Cardiac muscle cell (in vitro differentiated cells and primary cell): ENCODE measurements at regions not wholly inside any gene's neighbourhood (a gene's known extent, or its start where the extent isn't known, plus 50 kb on each side); places are given as distances from the start of the nearest gene placed in this dataset.

ENCODE experiments used
- DNase-seq, 2 donors: peaks; one replicate each; pipeline versions ENCODE4 v3.0.0 to v3.0.0-alpha.2; 2010 to 2017; ENCODE audit warnings: low read depth in 1 of 2, low spot score in 1 of 2
- H3K27ac ChIP-seq: fragments of 200-600 bp; sonication (generic); 2 replicates; pipeline ENCODE4 v1.5.1; 2016
- H3K27me3 ChIP-seq: fragments of 200-600 bp; sonication (generic); 2 replicates; pipeline ENCODE4 v1.6.0; 2016; ENCODE audit warnings: control low read depth
- H3K36me3 ChIP-seq: fragments of 200-600 bp; sonication (generic); 2 replicates; pipeline ENCODE4 v1.5.1; 2016; ENCODE audit warnings: control low read depth
- H3K4me1 ChIP-seq: fragments of 200-600 bp; sonication (generic); 2 replicates; pipeline ENCODE4 v1.8.1; 2017; ENCODE audit warnings: low read depth, mild to moderate bottlenecking, mixed run types
- H3K4me3 ChIP-seq: fragments of 200-600 bp; sonication (generic); 2 replicates; pipeline ENCODE4 v1.5.1; 2016; ENCODE audit warnings: mild to moderate bottlenecking
- H3K9me3 ChIP-seq: fragments of 200-600 bp; sonication (generic); 2 replicates; pipeline ENCODE4 v1.5.1; 2017; ENCODE audit warnings: low read depth, mild to moderate bottlenecking, control low read depth
- TF ChIP-seq, protein P1 (sequence below): IDR thresholded peaks from 2 replicates; pipeline ENCODE4 v1.5.1; 2012; ENCODE audit warnings: low read depth, mild to moderate bottlenecking, low read length

DNA sequence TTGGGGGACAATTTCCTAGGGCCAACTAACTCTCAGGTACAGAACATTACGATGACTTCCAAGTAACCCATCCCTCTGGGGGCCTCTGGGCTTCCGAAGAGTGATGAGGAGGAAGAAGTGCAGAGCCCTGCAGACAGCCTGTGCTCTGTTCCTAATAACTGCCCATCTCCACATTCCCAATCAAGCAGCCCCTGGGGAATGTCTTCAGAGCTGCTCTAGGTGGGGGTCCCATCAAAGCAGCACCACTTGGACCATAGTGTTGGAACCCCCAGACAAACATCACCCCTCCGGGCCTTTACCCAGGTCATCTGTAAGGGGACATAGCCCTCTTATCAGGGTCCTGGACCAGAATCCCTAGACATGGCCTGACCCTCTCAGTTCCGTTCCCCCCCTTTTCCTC, 357.3 kb downstream of the NPHP4 start:
- Histone ChIP-seq H3K4me3 (no peak overlapping the region), H3K36me3 (no peaks in the 10 kb centered on the region), H3K4me1 (no peaks in the 10 kb centered on the region), H3K27ac (no peak overlapping the region), H3K27me3 (no peaks in the 10 kb centered on the region), H3K9me3 (no peaks in the 10 kb centered on the region)
- TF ChIP-seq, protein P1, sequence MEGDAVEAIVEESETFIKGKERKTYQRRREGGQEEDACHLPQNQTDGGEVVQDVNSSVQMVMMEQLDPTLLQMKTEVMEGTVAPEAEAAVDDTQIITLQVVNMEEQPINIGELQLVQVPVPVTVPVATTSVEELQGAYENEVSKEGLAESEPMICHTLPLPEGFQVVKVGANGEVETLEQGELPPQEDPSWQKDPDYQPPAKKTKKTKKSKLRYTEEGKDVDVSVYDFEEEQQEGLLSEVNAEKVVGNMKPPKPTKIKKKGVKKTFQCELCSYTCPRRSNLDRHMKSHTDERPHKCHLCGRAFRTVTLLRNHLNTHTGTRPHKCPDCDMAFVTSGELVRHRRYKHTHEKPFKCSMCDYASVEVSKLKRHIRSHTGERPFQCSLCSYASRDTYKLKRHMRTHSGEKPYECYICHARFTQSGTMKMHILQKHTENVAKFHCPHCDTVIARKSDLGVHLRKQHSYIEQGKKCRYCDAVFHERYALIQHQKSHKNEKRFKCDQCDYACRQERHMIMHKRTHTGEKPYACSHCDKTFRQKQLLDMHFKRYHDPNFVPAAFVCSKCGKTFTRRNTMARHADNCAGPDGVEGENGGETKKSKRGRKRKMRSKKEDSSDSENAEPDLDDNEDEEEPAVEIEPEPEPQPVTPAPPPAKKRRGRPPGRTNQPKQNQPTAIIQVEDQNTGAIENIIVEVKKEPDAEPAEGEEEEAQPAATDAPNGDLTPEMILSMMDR: no peak
- DNase-seq: no peak

DNA sequence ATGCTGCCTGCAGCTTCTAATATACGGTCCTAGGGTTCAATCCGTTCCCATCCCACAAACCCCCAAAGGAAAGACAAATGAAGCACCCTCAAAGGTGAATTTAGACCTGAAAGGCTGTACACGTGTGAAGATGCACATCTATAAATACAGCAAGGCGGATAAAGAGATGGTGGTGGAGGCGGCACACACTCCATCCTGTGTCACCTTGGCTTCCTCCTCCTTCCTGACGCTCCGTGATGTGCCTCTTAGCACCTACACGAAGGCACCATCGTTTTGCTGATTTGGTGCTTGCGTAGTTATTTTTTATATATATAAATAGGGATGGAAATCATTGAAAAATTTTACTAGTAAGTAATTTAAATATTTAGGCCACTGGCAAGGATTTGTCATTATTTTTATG, 359.4 kb downstream of the NPHP4 start:
- TF ChIP-seq, protein P1: no peak
- DNase-seq: no peak
- Histone ChIP-seq H3K4me3 (no peak overlapping the region), H3K27me3 (no peaks in the 10 kb centered on the region), H3K27ac (no peak overlapping the region), H3K9me3 (no peaks in the 10 kb centered on the region), H3K4me1 (no peaks in the 10 kb centered on the region), H3K36me3 (no peaks in the 10 kb centered on the region)

DNA sequence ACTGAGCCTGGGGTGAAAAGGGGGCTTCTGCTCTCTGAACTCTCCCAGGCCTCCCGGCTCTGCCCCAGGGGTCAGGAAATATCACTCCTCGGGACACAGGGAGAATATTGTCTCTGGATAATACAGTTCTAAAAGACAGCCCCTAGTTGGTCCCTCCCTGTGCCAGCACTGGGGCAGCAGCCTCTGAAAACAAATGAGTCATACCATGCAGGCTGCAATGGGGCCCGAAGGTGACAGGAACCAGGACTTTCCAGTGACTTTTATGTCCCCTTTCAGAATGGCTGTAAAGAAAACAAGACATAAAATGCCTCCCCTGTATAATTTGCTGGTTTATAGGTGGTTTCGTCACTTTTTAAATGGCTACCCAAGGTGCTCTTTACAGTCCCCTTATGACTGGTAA, 360.0 kb downstream of the NPHP4 start:
- H3K4me3 ChIP-seq: no peak overlapping the region
- no peaks in the 10 kb centered on the region for H3K4me1 ChIP-seq
- TF ChIP-seq, protein P1: no peak
- no peaks in the 10 kb centered on the region for H3K9me3 ChIP-seq
- DNase-seq: no peak
- H3K27me3 ChIP-seq: no peaks in the 10 kb centered on the region
- no peaks in the 10 kb centered on the region for H3K36me3 ChIP-seq
- H3K27ac ChIP-seq: no peak overlapping the region

DNA sequence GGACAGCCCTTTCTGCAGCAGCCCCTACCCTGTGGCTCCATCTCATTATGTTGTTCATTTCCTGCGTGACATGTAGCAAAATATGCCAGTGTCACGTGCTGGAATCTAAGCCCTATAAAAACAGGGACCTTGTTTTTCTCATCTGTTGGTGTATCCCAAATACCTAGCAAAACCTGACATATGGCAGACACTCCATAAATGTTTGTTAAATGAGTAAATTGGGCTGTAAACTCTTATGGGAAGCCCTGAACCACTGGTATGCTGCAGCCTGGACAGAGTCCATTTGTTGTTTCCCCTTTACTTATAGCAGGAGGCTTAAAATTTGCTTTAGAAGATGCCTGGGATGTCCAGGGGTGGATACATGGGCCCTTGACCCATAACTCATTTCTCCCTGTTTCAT, 363.8 kb downstream of the NPHP4 start:
- DNase-seq: no peak
- no peak overlapping the region for H3K27ac ChIP-seq
- H3K27me3 ChIP-seq: no peaks in the 10 kb centered on the region
- no peaks in the 10 kb centered on the region for H3K9me3 ChIP-seq
- no peak overlapping the region for H3K4me3 ChIP-seq
- no peaks in the 10 kb centered on the region for H3K4me1 ChIP-seq
- no peaks in the 10 kb centered on the region for H3K36me3 ChIP-seq
- TF ChIP-seq, protein P1: no peak

DNA sequence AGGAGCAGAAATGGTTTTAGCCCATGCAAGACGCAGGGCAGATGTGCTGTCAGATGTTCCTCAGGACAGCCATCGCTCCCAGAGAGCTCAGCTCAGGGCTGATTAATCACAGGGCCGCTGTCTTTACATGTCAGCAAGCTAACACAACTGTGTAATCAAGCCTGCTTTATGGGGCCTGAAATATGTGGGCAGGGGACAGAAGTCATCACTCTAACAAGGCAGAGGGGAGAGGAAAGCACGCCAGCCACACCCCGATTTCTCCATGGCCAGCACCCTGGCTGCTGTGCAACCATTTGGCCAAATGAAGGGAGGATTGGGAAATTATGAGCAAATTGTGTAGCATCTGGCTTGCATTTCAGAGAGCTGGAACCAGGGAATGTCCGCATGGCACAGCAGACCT, 368.8 kb downstream of the NPHP4 start:
- Histone ChIP-seq H3K36me3 (no peaks in the 10 kb centered on the region), H3K4me3 (no peak overlapping the region), H3K27ac (no peak overlapping the region), H3K27me3 (no peaks in the 10 kb centered on the region), H3K9me3 (no peaks in the 10 kb centered on the region), H3K4me1 (no peaks in the 10 kb centered on the region)
- TF ChIP-seq, protein P1: no peak
- DNase-seq: no peak

DNA sequence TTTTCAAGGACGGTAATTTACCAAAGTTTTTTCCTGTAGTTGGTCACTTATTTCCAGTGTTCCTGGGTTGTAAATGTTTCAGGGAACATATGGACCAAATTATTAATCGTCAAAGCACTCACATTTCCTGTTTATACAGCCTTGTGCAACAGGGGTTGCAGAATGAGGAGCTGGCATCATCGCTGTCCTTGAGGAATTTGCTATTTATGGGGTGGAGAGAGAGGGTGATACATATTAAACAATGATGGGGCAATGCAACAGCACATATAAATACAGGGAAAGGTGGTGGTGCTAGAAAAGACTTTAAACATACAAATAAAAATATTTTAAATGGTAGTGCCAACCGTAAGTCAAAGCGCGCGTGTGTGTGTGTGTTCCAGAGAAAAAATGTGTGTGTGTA, 369.8 kb downstream of the NPHP4 start:
- Histone ChIP-seq H3K4me1 (no peaks in the 10 kb centered on the region), H3K27ac (no peak overlapping the region), H3K27me3 (no peaks in the 10 kb centered on the region), H3K9me3 (no peaks in the 10 kb centered on the region), H3K4me3 (no peak overlapping the region), H3K36me3 (no peaks in the 10 kb centered on the region)
- DNase-seq: no peak
- TF ChIP-seq, protein P1: no peak
